Erythroblast (primary cell): ENCODE measurements at regions not wholly inside any gene's neighbourhood (a gene's known extent, or its start where the extent isn't known, plus 50 kb on each side); places are given as distances from the start of the nearest gene placed in this dataset.

Source experiments
- GATA1 ChIP-seq: IDR thresholded peaks from 2 replicates; pipeline ENCODE4 v1.6.1; 2011; ENCODE audit warnings: low read depth, mild to moderate bottlenecking, control low read depth, low read length, moderate library complexity
- POLR2A ChIP-seq: IDR thresholded peaks from 2 replicates; pipeline ENCODE4 v1.6.1; 2011; ENCODE audit warnings: mild to moderate bottlenecking, low read length

DNA sequence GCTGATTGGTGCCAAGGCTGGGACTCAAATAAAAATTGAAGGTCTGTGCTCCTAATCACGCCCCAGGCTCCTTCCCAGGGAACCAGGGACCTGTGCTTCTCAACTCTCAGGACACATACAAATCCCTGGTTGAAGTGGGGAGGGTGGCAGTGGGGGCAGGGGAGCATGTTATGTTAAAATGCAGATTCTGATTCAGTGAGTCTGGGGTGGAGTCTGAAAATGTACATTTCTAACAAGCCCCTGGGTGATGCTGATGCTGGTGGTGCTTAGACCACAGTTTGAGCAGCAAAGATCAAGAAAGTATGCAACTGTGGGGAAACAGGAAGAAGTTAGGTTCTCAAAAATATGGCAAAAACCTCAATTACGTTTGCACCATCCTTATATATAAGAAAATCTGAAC is 236.5 kb downstream of the MAGEB17 start:
- TF ChIP-seq POLR2A (no peak), GATA1 (no peak)
